Endothelial cell of umbilical vein (primary cell): ENCODE measurements at regions not wholly inside any gene's neighbourhood (a gene's known extent, or its start where the extent isn't known, plus 50 kb on each side); places are given as distances from the start of the nearest gene placed in this dataset.

Source experiments
- BruUV-seq: library from RNA; stranded (reverse); fragments of 400-500 nt; replicated peaks from 2 replicates; lab custom pipeline; 2021; lab: Mats Ljungman, UMichigan
- CTCF ChIA-PET: fragments of 300-600, 350-600 bp; sonication (Branson Sonifier 250); formaldehyde crosslinking; loops from one replicate; lab custom pipeline; 2021; ENCODE audit warnings: antibody characterized with exemption, inconsistent platforms; lab: Charles Lee
- POLR2A ChIA-PET: fragments of 300-600, 350-600 bp; sonication (Branson Sonifier 250); formaldehyde crosslinking; loops from one replicate; lab custom pipeline; 2021; ENCODE audit warnings: antibody characterized with exemption, inconsistent platforms; lab: Charles Lee
- DNase-seq: peaks from one replicate; pipeline ENCODE4 v3.0.0-alpha.2; 2011; ENCODE audit warnings: low read depth, low spot score
- FAIRE-seq: peaks from 2 replicates; lab custom pipeline; 2011; peaks lifted over from hg19 to GRCh38; lab: Jason Lieb, UNC
- H2AFZ ChIP-seq: 2 replicates; pipeline ENCODE4 v1.6.0; 2012; ENCODE audit warnings: low read depth, low read length, control low read depth, inconsistent platforms
- H3K27ac ChIP-seq: 2 replicates; pipeline ENCODE4 v1.5.1; 2011; ENCODE audit warnings: low read depth, mild to moderate bottlenecking, control low read depth, low read length, moderate library complexity; ENCODE audit not compliant: insufficient read depth
- H3K27me3 ChIP-seq, 2 experiments: 2 replicates each; pipeline versions ENCODE4 v1.6.0 to v1.6.1; 2011; ENCODE audit warnings: low read length in 2 of 2, mixed read lengths in 1 of 2; ENCODE audit not compliant: control insufficient read depth in 2 of 2, insufficient read depth in 2 of 2
- H3K36me3 ChIP-seq, 2 experiments: 2 replicates in 1 of 2; 3 replicates in 1 of 2; pipeline ENCODE4 v1.5.1; 2011; ENCODE audit warnings: low read length in 2 of 2, mild to moderate bottlenecking in 1 of 2, moderate library complexity in 1 of 2; ENCODE audit not compliant: control insufficient read depth in 2 of 2, insufficient read depth in 2 of 2; ENCODE audit errors: extremely low read depth in 1 of 2
- H3K4me1 ChIP-seq: 3 replicates; pipeline ENCODE4 v1.5.1; 2011; ENCODE audit warnings: mild to moderate bottlenecking, low read length; ENCODE audit not compliant: control insufficient read depth, insufficient read depth; ENCODE audit errors: extremely low read depth
- H3K4me2 ChIP-seq: 2 replicates; pipeline ENCODE4 v1.6.1; 2011; ENCODE audit warnings: low read length, control low read depth, mixed read lengths; ENCODE audit not compliant: insufficient read depth
- H3K4me3 ChIP-seq, 3 experiments: fragments of 200-600 bp in 1 of 3; sonication (generic), shearing (Covaris generic) in 1 of 3; replicated peaks in 1 of 3; 2 replicates each; pipeline ENCODE4 v1.5.1; 2011 to 2016; ENCODE audit warnings: control low read depth in 3 of 3, low read length in 3 of 3, mild to moderate bottlenecking in 2 of 3, inconsistent platforms in 1 of 3, low read depth in 1 of 3, moderate library complexity in 1 of 3; ENCODE audit not compliant: insufficient read depth in 1 of 3
- H3K79me2 ChIP-seq: 2 replicates; pipeline ENCODE4 v1.6.0; 2012; ENCODE audit warnings: low read length, inconsistent platforms; ENCODE audit not compliant: control insufficient read depth, insufficient read depth
- H3K9ac ChIP-seq: replicated peaks from 2 replicates; pipeline ENCODE3; 2011; ENCODE audit warnings: low read length, control low read depth; ENCODE audit not compliant: insufficient read depth; ENCODE audit errors: extremely low read depth
- H3K9me1 ChIP-seq: replicated peaks from 3 replicates; pipeline ENCODE4 v1.6.0; 2011; ENCODE audit warnings: mild to moderate bottlenecking, low read length; ENCODE audit not compliant: control insufficient read depth, insufficient read depth; ENCODE audit errors: extremely low read depth
- H3K9me3 ChIP-seq: replicated peaks from 2 replicates; pipeline ENCODE4 v1.5.1; 2012; ENCODE audit warnings: low read length, inconsistent platforms; ENCODE audit not compliant: control insufficient read depth, insufficient read depth
- H4K20me1 ChIP-seq: replicated peaks from 2 replicates; pipeline ENCODE3; 2011; ENCODE audit warnings: mild to moderate bottlenecking, low read length; ENCODE audit not compliant: control insufficient read depth, insufficient read depth; ENCODE audit errors: extremely low read depth
- CTCF ChIP-seq, 2 donors: IDR thresholded peaks; 1 replicate in 1 of 2; 2 replicates in 1 of 2; pipeline ENCODE4 v1.5.1; 2011; ENCODE audit warnings: low read length in 2 of 2, mild to moderate bottlenecking in 2 of 2, moderate library complexity in 2 of 2, control low read depth in 1 of 2, inconsistent platforms in 1 of 2, low read depth in 1 of 2; ENCODE audit not compliant: insufficient read depth in 1 of 2; ENCODE audit errors: extremely low read depth in 1 of 2
- EZH2 ChIP-seq: IDR thresholded peaks from 2 replicates; pipeline ENCODE4 v1.6.1; 2012; ENCODE audit warnings: borderline replicate concordance, low read depth, mild to moderate bottlenecking, moderate library complexity, low read length, inconsistent platforms; ENCODE audit not compliant: severe bottlenecking
- FOS ChIP-seq: IDR thresholded peaks from 2 replicates; pipeline ENCODE4 v1.6.1; 2011; ENCODE audit warnings: mild to moderate bottlenecking, low read length, moderate library complexity, borderline replicate concordance; ENCODE audit not compliant: insufficient read depth
- GATA2 ChIP-seq: IDR thresholded peaks from 2 replicates; pipeline ENCODE4 v1.7.0; 2011; ENCODE audit warnings: low read depth, mild to moderate bottlenecking, moderate library complexity, mixed read lengths, low read length; ENCODE audit not compliant: insufficient read length, insufficient read depth
- JUN ChIP-seq: IDR thresholded peaks from 2 replicates; pipeline ENCODE4 v1.6.1; 2011; ENCODE audit warnings: borderline replicate concordance, low read depth; ENCODE audit not compliant: insufficient read length, insufficient read depth
- MAX ChIP-seq: IDR thresholded peaks from 2 replicates; pipeline ENCODE4 v1.6.1; 2011; ENCODE audit not compliant: insufficient read depth, insufficient read length
- POLR2A ChIP-seq: IDR thresholded peaks from 2 replicates; pipeline ENCODE4 v1.6.1; 2012; ENCODE audit warnings: low read depth, mild to moderate bottlenecking, control low read depth, low read length
- dilution Hi-C: fragments of 300-500 bp; cut with MboI; formaldehyde crosslinking; loops from one replicate; pipeline ENCODE4 v1.15.0; 2019; ENCODE audit warnings: low sequenced_read_pairs; ENCODE audit not compliant: extremely low pct_ligation_motif_present
- intact Hi-C: fragments of 100-400 bp; cut with micrococcal nuclease; formaldehyde crosslinking; loops from one replicate; pipeline ENCODE4 v1.10.0; 2022

- Histone ChIP-seq H3K9me3 (no peaks in the 10 kb centered on the region), H3K9ac (no peak overlapping the region), H3K36me3 (no peaks in the 10 kb centered on the region), H3K4me1 (no peaks in the 10 kb centered on the region), H3K9me1 (no peaks in the 10 kb centered on the region), H3K4me3 (no peak overlapping the region), H2AFZ (no peak overlapping the region), H3K27me3 (no peaks in the 10 kb centered on the region), H3K79me2 (no peaks in the 10 kb centered on the region), H3K27ac (no peak overlapping the region), H3K4me2 (no peak overlapping the region), H4K20me1 (no peaks in the 10 kb centered on the region)
- FAIRE-seq: no peak
- ChIA-PET CTCF (no interaction called here), POLR2A (no interaction called here)
- intact Hi-C loops: no loop called here
- BruUV-seq: no TSS peak
- dilution Hi-C loops: no loop called here
- no peak for DNase-seq
- TF ChIP-seq POLR2A: no peak
- TF ChIP-seq FOS: no peak
- no peak for TF ChIP-seq GATA2
- no peak for TF ChIP-seq CTCF (IDR thresholded peaks at IDR 0.05; ENCODE audit: extremely low read depth in 1 of 2, insufficient read depth in 1 of 2, low read depth in 1 of 2, low read length in 2 of 2)
- no peak for TF ChIP-seq JUN
- no peak for TF ChIP-seq EZH2
- no peak for TF ChIP-seq MAX
Observed at GRCh38 chr4:23122666-23123400, 430.1 kb downstream of the GBA3 start.
